H1 (cell line): ENCODE measurements at regions not wholly inside any gene's neighbourhood (a gene's known extent, or its start where the extent isn't known, plus 50 kb on each side); places are given as distances from the start of the nearest gene placed in this dataset.

Experiments
- HDAC2 ChIP-seq, 2 experiments: fragments of 300-600 bp in 1 of 2; sonication (generic) in 1 of 2; IDR thresholded peaks; 2 replicates each; pipeline ENCODE4 v1.6.1; 2011 to 2012; ENCODE audit warnings: low read depth in 2 of 2, low read length in 2 of 2, mild to moderate bottlenecking in 2 of 2, moderate library complexity in 2 of 2, borderline replicate concordance in 1 of 2, inconsistent platforms in 1 of 2
- HDAC6 ChIP-seq: IDR thresholded peaks from one replicate; pipeline ENCODE4 v1.7.1; 2012; ENCODE audit warnings: low read depth, mild to moderate bottlenecking, inconsistent platforms, low read length, moderate library complexity
- JUN ChIP-seq: IDR thresholded peaks from 2 replicates; pipeline ENCODE4 v1.6.1; 2011; ENCODE audit warnings: low read depth, mild to moderate bottlenecking, improper control_type of control experiment, low read length
- RNF2 ChIP-seq: fragments of 200-900, 300-1000 bp; sonication (generic); IDR thresholded peaks from 2 replicates; pipeline ENCODE4 v1.7.1; 2016; ENCODE audit warnings: borderline replicate concordance, low read depth, mild to moderate bottlenecking, antibody characterized with exemption, low read length; ENCODE audit not compliant: poor library complexity, severe bottlenecking; ENCODE audit errors: missing control alignments
- SIRT6 ChIP-seq: IDR thresholded peaks from one replicate; pipeline ENCODE4 v1.7.1; 2012; ENCODE audit warnings: low read length, inconsistent platforms

DNA sequence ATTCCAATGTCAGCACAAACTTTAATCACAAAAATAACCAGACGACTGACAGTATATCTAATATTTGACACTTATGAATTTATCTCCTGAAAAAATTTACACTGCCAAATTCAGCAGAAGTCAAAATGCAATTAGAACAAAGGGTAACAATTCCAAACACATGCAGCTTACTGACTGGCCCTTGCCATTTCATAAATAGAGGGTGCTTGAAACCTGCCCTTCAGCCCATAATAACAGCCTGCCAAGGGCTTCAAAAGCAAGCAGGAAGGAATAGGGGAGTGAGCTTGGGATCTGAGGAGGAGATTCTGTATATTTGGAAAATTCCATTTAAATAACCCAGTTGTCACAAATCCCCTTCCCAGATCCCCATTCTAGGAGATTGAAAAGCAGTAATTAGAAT lies 66.1 kb upstream of the IQCM start (continued):
- TF ChIP-seq SIRT6 (no peak), HDAC6 (no peak), JUN (no peak), HDAC2 (IDR thresholded peaks at IDR 0.05; ENCODE audit: borderline replicate concordance in 1 of 2, low read depth in 2 of 2, low read length in 2 of 2) (no peak), RNF2 (no peak)
